ENCODE measurements at regions not wholly inside any gene's neighbourhood (a gene's known extent, or its start where the extent isn't known, plus 50 kb on each side); places are given as distances from the start of the nearest gene placed in this dataset.
"Not testable (repeated sequence)": the region's sequence is repeated elsewhere in the genome, so short reads cannot be mapped to it uniquely, and the experiment has no call there.

DNA sequence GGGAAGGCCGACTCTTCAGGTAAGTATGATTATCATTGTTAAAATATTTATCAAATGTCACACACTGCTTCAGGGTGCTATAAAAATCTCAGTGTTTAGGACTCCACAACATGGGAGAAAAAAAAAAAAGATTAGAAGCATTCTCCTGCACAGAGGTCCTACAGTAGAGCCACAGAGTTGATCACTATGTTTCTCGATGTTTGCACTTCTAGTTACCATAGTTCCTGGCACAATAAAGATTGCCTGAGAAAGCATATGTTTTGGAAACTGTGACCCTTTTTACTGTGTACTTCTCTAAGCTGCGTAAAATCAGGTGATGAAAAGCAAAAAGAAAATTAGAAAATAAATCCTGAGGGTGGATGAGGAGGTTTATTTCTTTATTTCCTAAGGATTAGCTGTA, 269.9 kb upstream of the SYNCRIP start:
- H3K4me1 ChIP-seq (ENCODE audit: control insufficient read depth, insufficient read depth, low read length), result no peaks in the 10 kb centered on the region
- Mint-ChIP-seq H3K27me3 (ENCODE audit: insufficient read depth) (no peaks in the 10 kb centered on the region), H3K9me3 (peaks cover 28% of the 10 kb centered on the region), H3K36me3 (ENCODE audit: low read depth) (no peaks in the 10 kb centered on the region), H3K4me1 (no peaks in the 10 kb centered on the region), H3K4me3 (no peak overlapping the region), H3K27ac (no peak overlapping the region)
- no peak overlapping the region for H3K9ac ChIP-seq (ENCODE audit: extremely low read depth, low read length, poor library complexity, severe bottlenecking)
- TF ChIP-seq, protein P1, sequence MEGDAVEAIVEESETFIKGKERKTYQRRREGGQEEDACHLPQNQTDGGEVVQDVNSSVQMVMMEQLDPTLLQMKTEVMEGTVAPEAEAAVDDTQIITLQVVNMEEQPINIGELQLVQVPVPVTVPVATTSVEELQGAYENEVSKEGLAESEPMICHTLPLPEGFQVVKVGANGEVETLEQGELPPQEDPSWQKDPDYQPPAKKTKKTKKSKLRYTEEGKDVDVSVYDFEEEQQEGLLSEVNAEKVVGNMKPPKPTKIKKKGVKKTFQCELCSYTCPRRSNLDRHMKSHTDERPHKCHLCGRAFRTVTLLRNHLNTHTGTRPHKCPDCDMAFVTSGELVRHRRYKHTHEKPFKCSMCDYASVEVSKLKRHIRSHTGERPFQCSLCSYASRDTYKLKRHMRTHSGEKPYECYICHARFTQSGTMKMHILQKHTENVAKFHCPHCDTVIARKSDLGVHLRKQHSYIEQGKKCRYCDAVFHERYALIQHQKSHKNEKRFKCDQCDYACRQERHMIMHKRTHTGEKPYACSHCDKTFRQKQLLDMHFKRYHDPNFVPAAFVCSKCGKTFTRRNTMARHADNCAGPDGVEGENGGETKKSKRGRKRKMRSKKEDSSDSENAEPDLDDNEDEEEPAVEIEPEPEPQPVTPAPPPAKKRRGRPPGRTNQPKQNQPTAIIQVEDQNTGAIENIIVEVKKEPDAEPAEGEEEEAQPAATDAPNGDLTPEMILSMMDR (conservative IDR thresholded peaks at IDR 0.05), result no peak
- H3K4me3 ChIP-seq (ENCODE audit: low read length), result no peak overlapping the region
- H3K36me3 ChIP-seq (ENCODE audit: control insufficient read depth, insufficient read depth, low read length), result no peaks in the 10 kb centered on the region
- no peak for DNase-seq
- H3K27ac ChIP-seq (ENCODE audit: low read depth, low read length), result no peak overlapping the region
- WGBS, 2 experiments (ENCODE audit: insufficient coverage in 1 of 2, insufficient read length in 1 of 2), result 83 to 96% methylated on average over 1 to 3 of the region's 3 CpGs
- no peaks in the 10 kb centered on the region for H3K27me3 ChIP-seq (ENCODE audit: control insufficient read depth, insufficient read depth, low read length, poor library complexity, severe bottlenecking)
- H3K9me3 ChIP-seq (ENCODE audit: control insufficient read depth, low read length), result peaks cover 26% of the 10 kb centered on the region

DNA sequence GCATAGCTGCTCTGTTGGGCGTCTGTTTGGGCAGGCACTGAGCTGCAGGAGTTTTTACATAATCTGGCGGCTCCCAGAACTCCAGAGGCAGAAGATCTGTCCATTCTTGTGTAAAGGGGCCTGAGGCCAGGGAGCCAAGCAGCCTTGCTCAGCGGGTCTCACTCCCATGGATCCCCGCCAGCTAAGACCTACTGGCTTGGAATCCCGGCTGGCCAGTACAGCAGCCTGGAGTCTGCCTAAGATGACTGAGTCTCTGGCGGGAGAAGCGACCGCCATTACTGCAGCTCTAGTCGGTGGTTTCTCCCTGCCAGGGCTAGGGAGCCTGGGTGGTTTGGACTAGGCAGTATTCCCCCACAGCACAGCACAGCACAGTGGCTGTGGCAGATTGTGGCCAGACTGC, 268.4 kb upstream of the SYNCRIP start:
- no peak overlapping the region for H3K4me3 Mint-ChIP-seq
- Histone ChIP-seq H3K36me3 (ENCODE audit: control insufficient read depth, insufficient read depth, low read length) (no peaks in the 10 kb centered on the region), H3K27me3 (ENCODE audit: control insufficient read depth, insufficient read depth, low read length, poor library complexity, severe bottlenecking) (no peaks in the 10 kb centered on the region), H3K9me3 (ENCODE audit: control insufficient read depth, low read length) (peaks cover 41% of the 10 kb centered on the region), H3K4me1 (ENCODE audit: control insufficient read depth, insufficient read depth, low read length) (no peaks in the 10 kb centered on the region), H3K9ac (ENCODE audit: extremely low read depth, low read length, poor library complexity, severe bottlenecking) (no peak overlapping the region), H3K27ac (ENCODE audit: low read depth, low read length) (no peak overlapping the region), H3K4me3 (ENCODE audit: low read length) (no peak overlapping the region)
- TF ChIP-seq, protein P1 (conservative IDR thresholded peaks at IDR 0.05), result no peak
- peaks cover 42% of the 10 kb centered on the region for H3K9me3 Mint-ChIP-seq
- peak; percentile 53 for DNase-seq
- WGBS, 2 experiments (ENCODE audit: insufficient coverage in 1 of 2, insufficient read length in 1 of 2), result 87 to 93% methylated on average over 9 of the region's 9 CpGs
- H3K27ac Mint-ChIP-seq, result no peak overlapping the region
- H3K4me1 Mint-ChIP-seq, result no peaks in the 10 kb centered on the region
- no peaks in the 10 kb centered on the region for H3K27me3 Mint-ChIP-seq (ENCODE audit: insufficient read depth)
- no peaks in the 10 kb centered on the region for H3K36me3 Mint-ChIP-seq (ENCODE audit: low read depth)

GRCh38 chr6:85908120-85908519, 265.4 kb upstream of the SYNCRIP start:
- peaks cover 41% of the 10 kb centered on the region for H3K9me3 ChIP-seq (ENCODE audit: control insufficient read depth, low read length)
- not testable (repeated sequence) for H3K9ac ChIP-seq (ENCODE audit: extremely low read depth, low read length, poor library complexity, severe bottlenecking); H3K4me1 Mint-ChIP-seq; H3K27ac ChIP-seq (ENCODE audit: low read depth, low read length); H3K4me3 ChIP-seq (ENCODE audit: low read length); H3K4me1 ChIP-seq (ENCODE audit: control insufficient read depth, insufficient read depth, low read length); H3K27ac Mint-ChIP-seq; H3K36me3 Mint-ChIP-seq (ENCODE audit: low read depth); DNase-seq; H3K36me3 ChIP-seq (ENCODE audit: control insufficient read depth, insufficient read depth, low read length); H3K27me3 Mint-ChIP-seq (ENCODE audit: insufficient read depth); H3K4me3 Mint-ChIP-seq; H3K27me3 ChIP-seq (ENCODE audit: control insufficient read depth, insufficient read depth, low read length, poor library complexity, severe bottlenecking)
- 79 to 90% methylated on average over 3 to 4 of the region's 4 CpGs for WGBS, 2 experiments (ENCODE audit: insufficient coverage in 1 of 2, insufficient read length in 1 of 2)
- H3K9me3 Mint-ChIP-seq, result peaks cover 50% of the 10 kb centered on the region

- 57 to 75% methylated on average over 1 to 3 of the region's 3 CpGs for WGBS, 2 experiments (ENCODE audit: insufficient coverage in 1 of 2, insufficient read length in 1 of 2)
- Mint-ChIP-seq H3K4me1 (peaks cover 12% of the 10 kb centered on the region), H3K36me3 (ENCODE audit: low read depth) (peaks cover 10% of the 10 kb centered on the region), H3K9me3 (peaks cover 61% of the 10 kb centered on the region), H3K27ac (peak overlapping the region; percentile 52), H3K27me3 (ENCODE audit: insufficient read depth) (no peaks in the 10 kb centered on the region), H3K4me3 (no peak overlapping the region)
- peaks cover 44% of the 10 kb centered on the region for H3K9me3 ChIP-seq (ENCODE audit: control insufficient read depth, low read length)
- peaks cover 4% of the 10 kb centered on the region for H3K4me1 ChIP-seq (ENCODE audit: control insufficient read depth, insufficient read depth, low read length)
- peak; percentile 71 for DNase-seq
- H3K4me3 ChIP-seq (ENCODE audit: low read length), result no peak overlapping the region
- H3K9ac ChIP-seq (ENCODE audit: extremely low read depth, low read length, poor library complexity, severe bottlenecking), result no peak overlapping the region
- TF ChIP-seq, protein P1 (conservative IDR thresholded peaks at IDR 0.05), result no peak
- no peak overlapping the region for H3K27ac ChIP-seq (ENCODE audit: low read depth, low read length)
- H3K36me3 ChIP-seq (ENCODE audit: control insufficient read depth, insufficient read depth, low read length), result no peaks in the 10 kb centered on the region
- no peaks in the 10 kb centered on the region for H3K27me3 ChIP-seq (ENCODE audit: control insufficient read depth, insufficient read depth, low read length, poor library complexity, severe bottlenecking)
Observed at GRCh38 chr6:85892346-85892745, 249.7 kb upstream of the SYNCRIP start.

All from endodermal cell (in vitro differentiated cells).